ENCODE measurements at regions not wholly inside any gene's neighbourhood (a gene's known extent, or its start where the extent isn't known, plus 50 kb on each side); places are given as distances from the start of the nearest gene placed in this dataset.
"Not testable (repeated sequence)": the region's sequence is repeated elsewhere in the genome, so short reads cannot be mapped to it uniquely, and the experiment has no call there.

DNA sequence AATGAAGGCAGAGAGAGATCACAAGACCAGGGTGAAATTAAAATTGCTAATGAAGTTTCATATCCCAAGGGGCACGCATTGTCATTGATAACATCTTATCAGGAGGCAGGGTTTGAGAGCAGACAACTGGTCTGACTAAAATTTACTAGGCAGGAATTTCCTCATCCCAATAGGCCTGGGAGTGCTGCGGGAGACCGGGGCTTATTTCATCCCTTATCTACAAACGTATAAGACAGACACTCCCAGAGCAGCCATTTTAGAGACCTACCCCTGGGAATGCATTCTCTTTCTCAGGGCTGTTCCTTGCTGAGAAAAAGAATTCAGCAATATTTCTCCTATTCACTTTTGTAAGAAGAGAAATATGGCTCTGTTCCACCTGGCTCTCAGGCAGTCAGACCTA lies 533.0 kb downstream of the PYDC2 start:
- TF ChIP-seq, protein P1, sequence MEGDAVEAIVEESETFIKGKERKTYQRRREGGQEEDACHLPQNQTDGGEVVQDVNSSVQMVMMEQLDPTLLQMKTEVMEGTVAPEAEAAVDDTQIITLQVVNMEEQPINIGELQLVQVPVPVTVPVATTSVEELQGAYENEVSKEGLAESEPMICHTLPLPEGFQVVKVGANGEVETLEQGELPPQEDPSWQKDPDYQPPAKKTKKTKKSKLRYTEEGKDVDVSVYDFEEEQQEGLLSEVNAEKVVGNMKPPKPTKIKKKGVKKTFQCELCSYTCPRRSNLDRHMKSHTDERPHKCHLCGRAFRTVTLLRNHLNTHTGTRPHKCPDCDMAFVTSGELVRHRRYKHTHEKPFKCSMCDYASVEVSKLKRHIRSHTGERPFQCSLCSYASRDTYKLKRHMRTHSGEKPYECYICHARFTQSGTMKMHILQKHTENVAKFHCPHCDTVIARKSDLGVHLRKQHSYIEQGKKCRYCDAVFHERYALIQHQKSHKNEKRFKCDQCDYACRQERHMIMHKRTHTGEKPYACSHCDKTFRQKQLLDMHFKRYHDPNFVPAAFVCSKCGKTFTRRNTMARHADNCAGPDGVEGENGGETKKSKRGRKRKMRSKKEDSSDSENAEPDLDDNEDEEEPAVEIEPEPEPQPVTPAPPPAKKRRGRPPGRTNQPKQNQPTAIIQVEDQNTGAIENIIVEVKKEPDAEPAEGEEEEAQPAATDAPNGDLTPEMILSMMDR (IDR thresholded peaks at IDR 0.05), result not testable (repeated sequence)
- TF ChIP-seq POLR2AphosphoS5 (IDR thresholded peaks at IDR 0.05; ENCODE audit: insufficient read depth in 1 of 2, low read depth in 1 of 2); POLR2A (IDR thresholded peaks at IDR 0.05): not testable (repeated sequence)

Data from vagina (tissue), 2 donors.